Neural cell (in vitro differentiated cells): ENCODE measurements at regions not wholly inside any gene's neighbourhood (a gene's known extent, or its start where the extent isn't known, plus 50 kb on each side); places are given as distances from the start of the nearest gene placed in this dataset.

Source experiments
- H2AFZ ChIP-seq: fragments of 200-600, 300-800 bp; sonication (generic), shearing (Covaris generic); 2 replicates; pipeline ENCODE4 v1.6.0; 2014; ENCODE audit warnings: low read depth, mild to moderate bottlenecking, antibody characterized with exemption, low read length, moderate library complexity
- H3F3A ChIP-seq: fragments of 200-600 bp; shearing (Covaris generic); 2 replicates; pipeline ENCODE4 v1.6.1; 2016; ENCODE audit warnings: mild to moderate bottlenecking, moderate library complexity, mixed read lengths, antibody characterized with exemption, low read length; ENCODE audit not compliant: insufficient read depth, poor library complexity, severe bottlenecking
- H3K27ac ChIP-seq: fragments of 200-600, 300-800 bp; sonication (generic), shearing (Covaris generic); 2 replicates; pipeline ENCODE4 v1.5.1; 2014; ENCODE audit warnings: mild to moderate bottlenecking, low read length, moderate library complexity
- H3K27me3 ChIP-seq: fragments of 300-800, 200-600 bp; sonication (generic), shearing (Covaris generic); 2 replicates; pipeline ENCODE4 v1.6.0; 2014; ENCODE audit warnings: mild to moderate bottlenecking, low read depth, low read length, moderate library complexity; ENCODE audit not compliant: insufficient read depth
- H3K36me3 ChIP-seq: fragments of 300-800, 200-600 bp; sonication (generic), shearing (Covaris generic); 2 replicates; pipeline ENCODE4 v1.5.1; 2014; ENCODE audit warnings: mild to moderate bottlenecking, antibody characterized with exemption, low read length, moderate library complexity; ENCODE audit not compliant: insufficient read depth
- H3K4me2 ChIP-seq: fragments of 300-800, 200-600 bp; sonication (generic), shearing (Covaris generic); 2 replicates; pipeline ENCODE4 v1.6.0; 2014; ENCODE audit warnings: mild to moderate bottlenecking, low read length
- H3K4me3 ChIP-seq: fragments of 300-800, 200-600 bp; sonication (generic), shearing (Covaris generic); 2 replicates; pipeline ENCODE4 v1.5.1; 2014; ENCODE audit warnings: mild to moderate bottlenecking, low read length, moderate library complexity
- H3K79me2 ChIP-seq: fragments of 200-600 bp; shearing (Covaris generic); replicated peaks from 2 replicates; pipeline ENCODE4 v1.6.0; 2014; ENCODE audit warnings: mild to moderate bottlenecking, low read length, moderate library complexity; ENCODE audit not compliant: insufficient read depth
- H3K9ac ChIP-seq: fragments of 300-800, 200-600 bp; sonication (generic), shearing (Covaris generic); 2 replicates; pipeline ENCODE4 v1.6.1; 2016; ENCODE audit warnings: mild to moderate bottlenecking, low read length, mixed read lengths
- H3K9me2 ChIP-seq: fragments of 200-600 bp; shearing (Covaris generic); 2 replicates; pipeline ENCODE4 v1.6.1; 2016; ENCODE audit warnings: mild to moderate bottlenecking, low read length, mixed read lengths; ENCODE audit not compliant: insufficient read depth
- H3K9me3 ChIP-seq: fragments of 200-600, 300-800 bp; sonication (generic), shearing (Covaris generic); 2 replicates; pipeline ENCODE4 v1.6.1; 2016; ENCODE audit warnings: mild to moderate bottlenecking, mixed run types, low read length, moderate library complexity, mixed read lengths
- H4K20me1 ChIP-seq: fragments of 200-600 bp; shearing (Covaris generic); 2 replicates; pipeline ENCODE4 v1.6.1; 2016; ENCODE audit warnings: mild to moderate bottlenecking, mixed run types; ENCODE audit not compliant: insufficient read depth
- EP300 ChIP-seq: fragments of 450-650 bp; conservative IDR thresholded peaks from 2 replicates; pipeline ENCODE4 v1.6.1; 2014; ENCODE audit warnings: antibody characterized with exemption, mild to moderate bottlenecking, moderate library complexity; ENCODE audit not compliant: poor library complexity, severe bottlenecking
- EZH2 ChIP-seq: fragments of 200-600, 300-800 bp; shearing (Covaris generic), sonication (generic); IDR thresholded peaks from 2 replicates; pipeline ENCODE4 v1.6.1; 2014; ENCODE audit warnings: antibody characterized with exemption, low read length, borderline replicate concordance, mild to moderate bottlenecking; ENCODE audit not compliant: insufficient read depth, poor library complexity, severe bottlenecking
- MXI1 ChIP-seq: fragments of 450-650 bp; conservative IDR thresholded peaks from 2 replicates; pipeline ENCODE4 v1.6.1; 2014; ENCODE audit warnings: antibody characterized with exemption, mild to moderate bottlenecking; ENCODE audit not compliant: poor library complexity, severe bottlenecking
- POLR2AphosphoS5 ChIP-seq: IDR thresholded peaks from 2 replicates; pipeline ENCODE4 v1.6.1; 2012
- RAD21 ChIP-seq: fragments of 450-650 bp; conservative IDR thresholded peaks from 2 replicates; pipeline ENCODE4 v1.6.1; 2014; ENCODE audit warnings: antibody characterized with exemption, mild to moderate bottlenecking, moderate library complexity
- SMC3 ChIP-seq: fragments of 450-650 bp; conservative IDR thresholded peaks from 2 replicates; pipeline ENCODE4 v1.6.1; 2014; ENCODE audit warnings: antibody characterized with exemption, mild to moderate bottlenecking, moderate library complexity; ENCODE audit not compliant: poor library complexity
- TAF1 ChIP-seq: IDR thresholded peaks from 2 replicates; pipeline ENCODE4 v1.6.1; 2012; ENCODE audit warnings: low read depth
- TF ChIP-seq, protein P1 (sequence below): fragments of 450-650 bp; IDR thresholded peaks from 2 replicates; pipeline ENCODE4 v1.5.1; 2014; ENCODE audit warnings: antibody characterized with exemption, mild to moderate bottlenecking, moderate library complexity; ENCODE audit not compliant: poor library complexity, severe bottlenecking
- TF ChIP-seq, protein P2 (sequence below): IDR thresholded peaks from 2 replicates; pipeline ENCODE4 v1.6.1; 2012; ENCODE audit warnings: borderline replicate concordance

GRCh38 chr10:91713461-91714072 is 80.7 kb upstream of the PPP1R3C start:
- H3K27ac ChIP-seq: no peak overlapping the region
- H3K9me2 ChIP-seq: no peaks in the 10 kb centered on the region
- no peaks in the 10 kb centered on the region for H3K79me2 ChIP-seq
- no peak overlapping the region for H2AFZ ChIP-seq
- no peaks in the 10 kb centered on the region for H3K9me3 ChIP-seq
- H3K36me3 ChIP-seq: no peaks in the 10 kb centered on the region
- H3K4me3 ChIP-seq: no peak overlapping the region
- TF ChIP-seq TAF1: no peak
- TF ChIP-seq, protein P1, sequence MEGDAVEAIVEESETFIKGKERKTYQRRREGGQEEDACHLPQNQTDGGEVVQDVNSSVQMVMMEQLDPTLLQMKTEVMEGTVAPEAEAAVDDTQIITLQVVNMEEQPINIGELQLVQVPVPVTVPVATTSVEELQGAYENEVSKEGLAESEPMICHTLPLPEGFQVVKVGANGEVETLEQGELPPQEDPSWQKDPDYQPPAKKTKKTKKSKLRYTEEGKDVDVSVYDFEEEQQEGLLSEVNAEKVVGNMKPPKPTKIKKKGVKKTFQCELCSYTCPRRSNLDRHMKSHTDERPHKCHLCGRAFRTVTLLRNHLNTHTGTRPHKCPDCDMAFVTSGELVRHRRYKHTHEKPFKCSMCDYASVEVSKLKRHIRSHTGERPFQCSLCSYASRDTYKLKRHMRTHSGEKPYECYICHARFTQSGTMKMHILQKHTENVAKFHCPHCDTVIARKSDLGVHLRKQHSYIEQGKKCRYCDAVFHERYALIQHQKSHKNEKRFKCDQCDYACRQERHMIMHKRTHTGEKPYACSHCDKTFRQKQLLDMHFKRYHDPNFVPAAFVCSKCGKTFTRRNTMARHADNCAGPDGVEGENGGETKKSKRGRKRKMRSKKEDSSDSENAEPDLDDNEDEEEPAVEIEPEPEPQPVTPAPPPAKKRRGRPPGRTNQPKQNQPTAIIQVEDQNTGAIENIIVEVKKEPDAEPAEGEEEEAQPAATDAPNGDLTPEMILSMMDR: no peak
- TF ChIP-seq SMC3: no peak
- TF ChIP-seq, protein P2, sequence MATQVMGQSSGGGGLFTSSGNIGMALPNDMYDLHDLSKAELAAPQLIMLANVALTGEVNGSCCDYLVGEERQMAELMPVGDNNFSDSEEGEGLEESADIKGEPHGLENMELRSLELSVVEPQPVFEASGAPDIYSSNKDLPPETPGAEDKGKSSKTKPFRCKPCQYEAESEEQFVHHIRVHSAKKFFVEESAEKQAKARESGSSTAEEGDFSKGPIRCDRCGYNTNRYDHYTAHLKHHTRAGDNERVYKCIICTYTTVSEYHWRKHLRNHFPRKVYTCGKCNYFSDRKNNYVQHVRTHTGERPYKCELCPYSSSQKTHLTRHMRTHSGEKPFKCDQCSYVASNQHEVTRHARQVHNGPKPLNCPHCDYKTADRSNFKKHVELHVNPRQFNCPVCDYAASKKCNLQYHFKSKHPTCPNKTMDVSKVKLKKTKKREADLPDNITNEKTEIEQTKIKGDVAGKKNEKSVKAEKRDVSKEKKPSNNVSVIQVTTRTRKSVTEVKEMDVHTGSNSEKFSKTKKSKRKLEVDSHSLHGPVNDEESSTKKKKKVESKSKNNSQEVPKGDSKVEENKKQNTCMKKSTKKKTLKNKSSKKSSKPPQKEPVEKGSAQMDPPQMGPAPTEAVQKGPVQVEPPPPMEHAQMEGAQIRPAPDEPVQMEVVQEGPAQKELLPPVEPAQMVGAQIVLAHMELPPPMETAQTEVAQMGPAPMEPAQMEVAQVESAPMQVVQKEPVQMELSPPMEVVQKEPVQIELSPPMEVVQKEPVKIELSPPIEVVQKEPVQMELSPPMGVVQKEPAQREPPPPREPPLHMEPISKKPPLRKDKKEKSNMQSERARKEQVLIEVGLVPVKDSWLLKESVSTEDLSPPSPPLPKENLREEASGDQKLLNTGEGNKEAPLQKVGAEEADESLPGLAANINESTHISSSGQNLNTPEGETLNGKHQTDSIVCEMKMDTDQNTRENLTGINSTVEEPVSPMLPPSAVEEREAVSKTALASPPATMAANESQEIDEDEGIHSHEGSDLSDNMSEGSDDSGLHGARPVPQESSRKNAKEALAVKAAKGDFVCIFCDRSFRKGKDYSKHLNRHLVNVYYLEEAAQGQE: no peak
- no peak for TF ChIP-seq RAD21
- TF ChIP-seq EP300: no peak
- no peak for TF ChIP-seq EZH2
- no peak for TF ChIP-seq POLR2AphosphoS5
- TF ChIP-seq MXI1: no peak
- no peaks in the 10 kb centered on the region for H4K20me1 ChIP-seq
- no peak overlapping the region for H3K4me2 ChIP-seq
- H3K27me3 ChIP-seq: no peaks in the 10 kb centered on the region
- H3K9ac ChIP-seq: no peak overlapping the region
- H3F3A ChIP-seq: no peaks in the 10 kb centered on the region

DNA sequence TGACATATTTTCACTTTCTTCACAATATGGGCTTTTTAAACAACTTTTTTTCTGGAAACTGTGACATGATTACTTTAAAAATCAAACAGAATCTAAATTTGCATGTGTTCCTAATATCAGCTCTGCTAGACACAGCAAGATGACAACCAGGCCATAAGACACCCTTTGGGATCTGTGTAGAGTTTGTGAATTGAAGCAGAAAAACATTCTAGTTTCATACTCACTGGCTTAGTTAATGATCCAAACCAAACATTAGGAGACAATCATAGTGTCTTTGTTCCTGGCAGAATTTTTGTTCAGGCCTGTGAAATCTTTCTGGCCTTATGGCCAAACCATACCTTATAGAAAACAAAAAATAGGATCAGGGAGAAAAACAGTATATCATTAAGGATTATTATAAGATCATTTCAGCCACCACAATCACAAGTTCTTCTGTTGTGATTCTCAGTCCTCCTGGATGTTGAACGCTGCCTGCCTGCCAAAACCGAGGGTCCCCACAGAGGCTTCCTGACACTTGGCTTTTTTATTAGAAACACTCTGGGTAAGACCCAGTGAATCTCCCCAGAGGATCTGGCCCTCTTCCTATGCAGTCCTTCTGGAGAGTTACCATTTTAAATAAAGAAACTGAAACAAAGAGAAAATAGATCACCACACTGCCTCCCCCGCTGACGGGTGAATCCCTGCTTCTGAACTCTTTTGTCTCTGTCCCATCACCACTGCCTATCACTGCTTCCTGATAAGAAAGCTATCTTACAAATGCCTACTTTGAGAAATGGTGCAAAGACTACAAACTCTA is 79.2 kb upstream of the PPP1R3C start:
- TF ChIP-seq POLR2AphosphoS5 (no peak), RAD21 (no peak), MXI1 (no peak)
- TF ChIP-seq, protein P1: no peak
- Histone ChIP-seq H3K4me2 (no peak overlapping the region), H3K9me3 (no peaks in the 10 kb centered on the region), H4K20me1 (no peaks in the 10 kb centered on the region), H3K9me2 (no peaks in the 10 kb centered on the region), H3K9ac (no peak overlapping the region), H3K36me3 (no peaks in the 10 kb centered on the region), H3K4me3 (no peak overlapping the region), H3K27me3 (no peaks in the 10 kb centered on the region), H3F3A (no peaks in the 10 kb centered on the region), H3K27ac (no peak overlapping the region), H3K79me2 (no peaks in the 10 kb centered on the region), H2AFZ (no peak overlapping the region)
